Prostate gland (tissue), 2 donors: ENCODE measurements at regions not wholly inside any gene's neighbourhood (a gene's known extent, or its start where the extent isn't known, plus 50 kb on each side); places are given as distances from the start of the nearest gene placed in this dataset.

Experiments used
- CTCF ChIP-seq, 4 experiments: fragments of 200-600 bp in 2 of 4; fragments of 450-650 bp in 2 of 4; sonication (generic) in 2 of 4; IDR thresholded peaks; 1 replicate in 3 of 4; 2 replicates in 1 of 4; pipeline ENCODE4 v1.5.1; 2016 to 2019; ENCODE audit warnings: antibody characterized with exemption in 4 of 4, mild to moderate bottlenecking in 2 of 4, moderate library complexity in 2 of 4
- POLR2AphosphoS5 ChIP-seq: sonication (generic); formaldehyde crosslinking; IDR thresholded peaks from one replicate; pipeline ENCODE4 v1.6.1; 2017; ENCODE audit warnings: antibody characterized with exemption

GRCh38 chr5:39532511-39532910, 107.7 kb upstream of the DAB2 start:
- TF ChIP-seq POLR2AphosphoS5 (no peak), CTCF (IDR thresholded peaks at IDR 0.05) (no peak)
